ENCODE measurements at regions not wholly inside any gene's neighbourhood (a gene's known extent, or its start where the extent isn't known, plus 50 kb on each side); places are given as distances from the start of the nearest gene placed in this dataset.

DNA sequence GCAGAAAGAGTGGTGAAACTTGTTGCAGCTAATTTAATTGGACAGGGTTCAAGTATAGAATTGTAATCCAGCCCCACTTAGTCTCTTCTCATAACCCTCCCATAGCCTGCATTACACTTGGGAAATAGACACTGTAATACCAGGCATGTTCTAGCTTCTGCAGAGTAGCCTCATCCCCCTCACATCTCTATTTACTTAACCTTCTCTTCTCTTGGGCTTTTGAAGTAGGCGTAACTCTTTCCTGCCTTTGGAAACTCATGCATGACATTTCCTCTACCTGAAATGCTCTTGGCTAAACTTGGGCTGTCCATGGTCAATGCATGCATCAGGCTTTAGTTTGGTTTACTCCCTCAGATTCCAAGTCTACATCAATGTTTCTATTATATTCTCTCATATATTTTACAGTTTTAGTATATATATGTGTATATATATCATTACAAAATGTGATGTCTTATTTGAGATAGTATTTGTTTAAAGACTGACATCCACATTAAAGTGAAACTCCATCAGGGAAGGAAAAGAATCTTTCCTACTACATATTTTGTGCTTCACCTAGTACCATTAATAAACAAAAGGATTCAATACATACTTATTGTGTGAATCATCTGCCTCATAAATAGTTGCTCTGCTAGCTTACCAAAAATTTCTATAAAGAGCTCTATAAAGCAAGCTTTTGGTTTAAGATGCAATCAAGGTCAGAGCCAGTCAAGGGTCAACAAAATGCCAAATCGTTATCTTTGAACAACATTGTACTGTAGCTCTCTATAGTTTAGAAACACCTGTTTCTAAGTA is 1158.0 kb downstream of the MAT2B start:
- intact Hi-C loops (cut with micrococcal nuclease) (no loop called here), dilution Hi-C loops (cut with MboI; ENCODE audit: extremely low pct_ligation_motif_present, low sequenced_read_pairs) (no loop called here)
- no peaks in the 10 kb centered on the region for H3K27me3 ChIP-seq (ENCODE audit: control insufficient read depth in 2 of 2, insufficient read depth in 2 of 2, low read length in 2 of 2)
- no peaks in the 10 kb centered on the region for H3K79me2 ChIP-seq (ENCODE audit: control insufficient read depth, insufficient read depth, low read length)
- no peaks in the 10 kb centered on the region for H3K9me1 ChIP-seq (replicated peaks; ENCODE audit: control insufficient read depth, extremely low read depth, insufficient read depth, low read length)
- TF ChIP-seq, protein P1, sequence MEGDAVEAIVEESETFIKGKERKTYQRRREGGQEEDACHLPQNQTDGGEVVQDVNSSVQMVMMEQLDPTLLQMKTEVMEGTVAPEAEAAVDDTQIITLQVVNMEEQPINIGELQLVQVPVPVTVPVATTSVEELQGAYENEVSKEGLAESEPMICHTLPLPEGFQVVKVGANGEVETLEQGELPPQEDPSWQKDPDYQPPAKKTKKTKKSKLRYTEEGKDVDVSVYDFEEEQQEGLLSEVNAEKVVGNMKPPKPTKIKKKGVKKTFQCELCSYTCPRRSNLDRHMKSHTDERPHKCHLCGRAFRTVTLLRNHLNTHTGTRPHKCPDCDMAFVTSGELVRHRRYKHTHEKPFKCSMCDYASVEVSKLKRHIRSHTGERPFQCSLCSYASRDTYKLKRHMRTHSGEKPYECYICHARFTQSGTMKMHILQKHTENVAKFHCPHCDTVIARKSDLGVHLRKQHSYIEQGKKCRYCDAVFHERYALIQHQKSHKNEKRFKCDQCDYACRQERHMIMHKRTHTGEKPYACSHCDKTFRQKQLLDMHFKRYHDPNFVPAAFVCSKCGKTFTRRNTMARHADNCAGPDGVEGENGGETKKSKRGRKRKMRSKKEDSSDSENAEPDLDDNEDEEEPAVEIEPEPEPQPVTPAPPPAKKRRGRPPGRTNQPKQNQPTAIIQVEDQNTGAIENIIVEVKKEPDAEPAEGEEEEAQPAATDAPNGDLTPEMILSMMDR (IDR thresholded peaks at IDR 0.05; ENCODE audit: extremely low read depth in 1 of 2, insufficient read depth in 1 of 2, low read depth in 1 of 2, low read length in 2 of 2): no peak
- TF ChIP-seq POLR2A (IDR thresholded peaks at IDR 0.05; ENCODE audit: low read depth, low read length) (no peak), POLR2AphosphoS5 (IDR thresholded peaks at IDR 0.05; ENCODE audit: insufficient read depth, low read depth, low read length) (no peak), MYC (IDR thresholded peaks at IDR 0.05; ENCODE audit: low read depth, low read length) (no peak), GATA2 (IDR thresholded peaks at IDR 0.05; ENCODE audit: insufficient read depth, insufficient read length, low read depth, low read length) (no peak), JUN (IDR thresholded peaks at IDR 0.05; ENCODE audit: borderline replicate concordance, insufficient read depth, insufficient read length, low read depth) (no peak), FOS (IDR thresholded peaks at IDR 0.05; ENCODE audit: borderline replicate concordance, insufficient read depth, low read length) (no peak), EZH2 (IDR thresholded peaks at IDR 0.05; ENCODE audit: borderline replicate concordance, low read depth, low read length, severe bottlenecking) (no peak)
- TF ChIP-seq, protein P2, sequence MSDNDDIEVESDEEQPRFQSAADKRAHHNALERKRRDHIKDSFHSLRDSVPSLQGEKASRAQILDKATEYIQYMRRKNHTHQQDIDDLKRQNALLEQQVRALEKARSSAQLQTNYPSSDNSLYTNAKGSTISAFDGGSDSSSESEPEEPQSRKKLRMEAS (IDR thresholded peaks at IDR 0.05; ENCODE audit: insufficient read depth, insufficient read length): no peak
- DNase-seq (ENCODE audit: low read depth, low spot score) (no peak), FAIRE-seq (no peak)
- H3K27ac ChIP-seq (ENCODE audit: insufficient read depth, low read depth, low read length): no peak overlapping the region
- H3K4me2 ChIP-seq (ENCODE audit: insufficient read depth, low read length): no peak overlapping the region
- ChIA-PET POLR2A (no interaction called here), CTCF (no interaction called here)
- no peak overlapping the region for H3K9ac ChIP-seq (replicated peaks; ENCODE audit: extremely low read depth, insufficient read depth, low read length)
- no peaks in the 10 kb centered on the region for H4K20me1 ChIP-seq (replicated peaks; ENCODE audit: control insufficient read depth, extremely low read depth, insufficient read depth, low read length)
- no peaks in the 10 kb centered on the region for H3K36me3 ChIP-seq (ENCODE audit: control insufficient read depth in 2 of 2, extremely low read depth in 1 of 2, insufficient read depth in 2 of 2, low read length in 2 of 2)
- BruUV-seq (replicated peaks): no TSS peak
- no peak overlapping the region for H3K4me3 ChIP-seq (replicated peaks in 1 of 3; ENCODE audit: insufficient read depth in 1 of 3, low read depth in 1 of 3, low read length in 3 of 3)
- no peak overlapping the region for H2AFZ ChIP-seq (ENCODE audit: low read depth, low read length)
- H3K9me3 ChIP-seq (replicated peaks; ENCODE audit: control insufficient read depth, insufficient read depth, low read length): no peaks in the 10 kb centered on the region
- no peaks in the 10 kb centered on the region for H3K4me1 ChIP-seq (ENCODE audit: control insufficient read depth, extremely low read depth, insufficient read depth, low read length)

Data from endothelial cell of umbilical vein (primary cell).